OCI-LY1 (cell line): ENCODE measurements at regions not wholly inside any gene's neighbourhood (a gene's known extent, or its start where the extent isn't known, plus 50 kb on each side); places are given as distances from the start of the nearest gene placed in this dataset.
"Not testable (repeated sequence)": the region's sequence is repeated elsewhere in the genome, so short reads cannot be mapped to it uniquely, and the experiment has no call there.

ENCODE experiments used
- H2AFZ ChIP-seq: fragments of 200-600 bp; sonication (generic), shearing (Covaris generic); 2 replicates; pipeline ENCODE4 v1.6.0; 2014; ENCODE audit warnings: antibody characterized with exemption, mild to moderate bottlenecking, low read length
- H3F3A ChIP-seq: fragments of 200-600 bp; sonication (generic), shearing (Covaris generic); 2 replicates; pipeline ENCODE4 v1.6.0; 2014; ENCODE audit warnings: mild to moderate bottlenecking, antibody characterized with exemption, low read length, moderate library complexity; ENCODE audit not compliant: insufficient read depth
- H3K27ac ChIP-seq: fragments of 200-600 bp; sonication (generic); 2 replicates; pipeline ENCODE4 v1.5.1; 2014; ENCODE audit warnings: low read length, mixed run types, mild to moderate bottlenecking, low read depth; ENCODE audit not compliant: poor library complexity, severe bottlenecking
- H3K27me3 ChIP-seq: fragments of 200-600 bp; sonication (generic); 2 replicates; pipeline ENCODE4 v1.6.0; 2014; ENCODE audit warnings: antibody characterized with exemption, mild to moderate bottlenecking, low read length, moderate library complexity; ENCODE audit not compliant: insufficient read depth
- H3K36me3 ChIP-seq: fragments of 200-600 bp; sonication (generic); 2 replicates; pipeline ENCODE4 v1.6.1; 2014; ENCODE audit warnings: mild to moderate bottlenecking, antibody characterized with exemption, low read length, moderate library complexity, mixed read lengths; ENCODE audit not compliant: insufficient read depth
- H3K4me1 ChIP-seq: fragments of 200-600 bp; sonication (generic); 2 replicates; pipeline ENCODE4 v1.5.1; 2014; ENCODE audit warnings: mild to moderate bottlenecking, low read length, moderate library complexity; ENCODE audit not compliant: insufficient read depth, severe bottlenecking
- H3K4me2 ChIP-seq: fragments of 200-600 bp; sonication (generic), shearing (Covaris generic); 2 replicates; pipeline ENCODE4 v1.6.1; 2014; ENCODE audit warnings: low read length
- H3K4me3 ChIP-seq: fragments of 200-600 bp; sonication (generic); 2 replicates; pipeline ENCODE4 v1.5.1; 2014; ENCODE audit warnings: low read length, low read depth, mild to moderate bottlenecking, mixed read lengths; ENCODE audit not compliant: poor library complexity, severe bottlenecking
- H3K79me2 ChIP-seq: fragments of 200-600 bp; shearing (Covaris generic); 2 replicates; pipeline ENCODE4 v1.6.1; 2016; ENCODE audit warnings: mixed run types, low read length, mixed read lengths; ENCODE audit not compliant: insufficient read depth
- H3K9ac ChIP-seq: fragments of 200-600 bp; sonication (generic), shearing (Covaris generic); 2 replicates; pipeline ENCODE4 v1.6.1; 2014; ENCODE audit warnings: mild to moderate bottlenecking, low read length, mixed read lengths
- H3K9me2 ChIP-seq: fragments of 200-600 bp; sonication (generic), shearing (Covaris generic); 2 replicates; pipeline ENCODE4 v1.6.1; 2014; ENCODE audit warnings: low read depth, mild to moderate bottlenecking, low read length, mixed read lengths
- H3K9me3 ChIP-seq: fragments of 200-600 bp; shearing (Covaris generic); 2 replicates; pipeline ENCODE4 v1.6.1; 2014; ENCODE audit warnings: low read length, mixed read lengths
- H4K20me1 ChIP-seq: fragments of 200-600 bp; sonication (generic), shearing (Covaris generic); 2 replicates; pipeline ENCODE4 v1.6.0; 2016; ENCODE audit warnings: mild to moderate bottlenecking, low read length; ENCODE audit not compliant: insufficient read depth
- CTCF ChIP-seq: fragments of 200-600 bp; sonication (generic), shearing (Covaris generic); IDR thresholded peaks from 2 replicates; pipeline ENCODE4 v1.5.1; 2017; ENCODE audit warnings: mild to moderate bottlenecking, antibody characterized with exemption, low read length, moderate library complexity, mixed read lengths
- EZH2 ChIP-seq: fragments of 200-600 bp; sonication (generic), shearing (Covaris generic); IDR thresholded peaks from 2 replicates; pipeline ENCODE4 v1.8.0; 2017; ENCODE audit warnings: borderline replicate concordance, mixed run types, mild to moderate bottlenecking, antibody characterized with exemption, low read length, moderate library complexity, mixed read lengths

DNA sequence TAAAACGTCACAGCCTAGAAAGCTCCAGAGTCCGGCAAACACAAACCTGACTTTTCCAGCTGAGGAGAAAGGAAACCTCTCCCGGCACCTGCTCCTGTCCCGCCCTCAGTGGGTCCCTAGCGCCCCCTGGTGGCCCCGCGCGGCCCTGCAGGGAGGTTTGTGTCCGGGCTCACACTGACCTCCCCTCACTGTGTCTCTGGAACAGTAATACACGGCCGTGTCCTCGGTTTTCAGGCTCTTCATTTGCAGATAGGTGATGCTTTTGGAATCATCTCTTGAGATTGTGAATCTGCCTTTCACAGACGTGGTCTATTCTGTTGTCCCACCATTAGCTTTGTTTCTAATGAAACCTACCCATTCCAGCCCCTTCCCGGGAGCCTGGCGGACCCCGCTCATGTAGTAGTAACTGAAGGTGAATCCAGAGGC, 731.2 kb downstream of the TMEM121 start:
- H3K4me1 ChIP-seq, result peaks cover 24% of the 10 kb centered on the region
- H2AFZ ChIP-seq, H4K20me1 ChIP-seq, H3K27me3 ChIP-seq, H3K4me2 ChIP-seq, H3K27ac ChIP-seq, H3K9me2 ChIP-seq, H3K4me3 ChIP-seq, H3K79me2 ChIP-seq, H3F3A ChIP-seq, H3K9me3 ChIP-seq, H3K9ac ChIP-seq, H3K36me3 ChIP-seq: not testable (repeated sequence)
- TF ChIP-seq CTCF, result peak; percentile 65

GRCh38 chr14:106268013-106268727, 741.8 kb downstream of the TMEM121 start:
- Histone ChIP-seq H3K27me3 (no peaks in the 10 kb centered on the region), H3K4me1 (peaks cover 66% of the 10 kb centered on the region), H3K4me3 (peak overlapping the region; percentile 59), H3K9me2 (no peaks in the 10 kb centered on the region), H3K4me2 (peak overlapping the region; percentile 68), H3K9me3 (no peaks in the 10 kb centered on the region), H3K36me3 (no peaks in the 10 kb centered on the region), H2AFZ (no peak overlapping the region), H3K27ac (peak overlapping the region; percentile 92), H3F3A (peaks cover 6% of the 10 kb centered on the region; the same call in 1 of the 2 replicates), H3K9ac (peak overlapping the region; percentile 72), H4K20me1 (no peaks in the 10 kb centered on the region), H3K79me2 (peaks cover 8% of the 10 kb centered on the region; the same call in 1 of the 2 replicates)
- TF ChIP-seq EZH2 (no peak), CTCF (peak; percentile 78)

DNA sequence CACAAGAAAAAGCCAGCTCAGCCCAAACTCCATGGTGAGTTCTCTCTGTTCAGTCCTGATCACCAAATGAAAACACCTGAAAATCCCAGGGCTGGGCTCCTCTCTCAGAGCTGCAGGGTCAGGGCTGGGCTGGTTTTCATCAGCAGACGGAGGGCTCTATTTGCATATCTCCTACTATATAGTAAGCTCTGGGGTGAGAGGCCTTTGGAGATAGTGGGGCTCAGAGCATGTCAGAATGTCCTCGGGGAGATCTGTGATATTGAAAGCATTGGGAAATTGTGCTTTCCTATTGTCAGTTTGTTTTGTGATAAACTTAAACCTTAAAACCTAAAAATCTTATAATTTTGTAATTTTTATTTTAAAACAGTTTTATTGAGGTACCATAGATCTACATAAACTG, 742.6 kb downstream of the TMEM121 start:
- Histone ChIP-seq H3K27ac (peak overlapping the region; percentile 92), H3K4me2 (peak overlapping the region; percentile 68), H3F3A (peaks cover 6% of the 10 kb centered on the region; the same call in 1 of the 2 replicates), H3K4me3 (peak overlapping the region; percentile 59), H3K79me2 (peaks cover 8% of the 10 kb centered on the region; the same call in 1 of the 2 replicates), H3K27me3 (no peaks in the 10 kb centered on the region), H3K36me3 (no peaks in the 10 kb centered on the region), H3K9me3 (no peaks in the 10 kb centered on the region), H3K9me2 (no peaks in the 10 kb centered on the region), H3K9ac (peak overlapping the region; percentile 67), H4K20me1 (no peaks in the 10 kb centered on the region), H3K4me1 (peaks cover 58% of the 10 kb centered on the region), H2AFZ (no peak overlapping the region)
- TF ChIP-seq CTCF, result no peak
- no peak for TF ChIP-seq EZH2
